H9 (cell line): ENCODE measurements at regions not wholly inside any gene's neighbourhood (a gene's known extent, or its start where the extent isn't known, plus 50 kb on each side); places are given as distances from the start of the nearest gene placed in this dataset.

ENCODE experiments used
- DNase-seq: peaks from one replicate; pipeline ENCODE4 v3.0.0-alpha.2; 2017
- H2AFZ ChIP-seq: one replicate; pipeline ENCODE4 v1.6.1; 2013; ENCODE audit warnings: mild to moderate bottlenecking, low read length, control low read depth, moderate library complexity
- H2AK5ac ChIP-seq: 2 replicates; pipeline ENCODE4 v1.6.1; 2013; ENCODE audit warnings: low read length, control low read depth, mixed read lengths; ENCODE audit not compliant: insufficient read length
- H2BK120ac ChIP-seq: one replicate; pipeline ENCODE4 v1.6.1; 2013; ENCODE audit warnings: low read depth, mild to moderate bottlenecking, low read length, control low read depth, inconsistent platforms; ENCODE audit not compliant: poor library complexity, severe bottlenecking
- H2BK12ac ChIP-seq: 2 replicates; pipeline ENCODE4 v1.6.1; 2013; ENCODE audit warnings: low read length, control low read depth, mixed read lengths, low read depth; ENCODE audit not compliant: insufficient read length
- H2BK15ac ChIP-seq: 2 replicates; pipeline ENCODE4 v1.6.1; 2013; ENCODE audit warnings: low read depth, low read length, control low read depth
- H2BK20ac ChIP-seq: one replicate; pipeline ENCODE4 v1.6.1; 2013; ENCODE audit warnings: low read depth, mild to moderate bottlenecking, low read length, control low read depth, inconsistent platforms; ENCODE audit not compliant: poor library complexity, severe bottlenecking
- H2BK5ac ChIP-seq: 2 replicates; pipeline ENCODE4 v1.6.1; 2013; ENCODE audit warnings: low read length, control low read depth, mixed read lengths; ENCODE audit not compliant: insufficient read length
- H3K14ac ChIP-seq: 2 replicates; pipeline ENCODE4 v1.6.1; 2013; ENCODE audit warnings: low read length, control low read depth; ENCODE audit not compliant: insufficient read depth
- H3K18ac ChIP-seq: 2 replicates; pipeline ENCODE4 v1.6.1; 2013; ENCODE audit warnings: low read depth, mild to moderate bottlenecking, mixed read lengths, low read length, control low read depth; ENCODE audit not compliant: insufficient read length
- H3K23ac ChIP-seq: 2 replicates; pipeline ENCODE4 v1.6.1; 2013; ENCODE audit warnings: low read length, control low read depth, mixed read lengths, low read depth; ENCODE audit not compliant: insufficient read length
- H3K23me2 ChIP-seq: 2 replicates; pipeline ENCODE4 v1.6.1; 2013; ENCODE audit warnings: low read depth, mild to moderate bottlenecking, mixed read lengths, low read length, control low read depth; ENCODE audit not compliant: insufficient read length, poor library complexity, severe bottlenecking
- H3K27ac ChIP-seq: 2 replicates; pipeline ENCODE4 v1.5.1; 2013; ENCODE audit warnings: low read length, control low read depth, mixed read lengths, low read depth; ENCODE audit not compliant: insufficient read length
- H3K27me3 ChIP-seq: 2 replicates; pipeline ENCODE4 v1.6.1; 2013; ENCODE audit warnings: low read length, control low read depth, inconsistent platforms; ENCODE audit not compliant: insufficient read depth
- H3K4ac ChIP-seq: 2 replicates; pipeline ENCODE4 v1.6.1; 2013; ENCODE audit warnings: low read depth, mild to moderate bottlenecking, control low read depth, inconsistent platforms, low read length, moderate library complexity
- H3K4me1 ChIP-seq: 2 replicates; pipeline ENCODE4 v1.6.1; 2013; ENCODE audit warnings: low read length, control low read depth, inconsistent platforms; ENCODE audit not compliant: insufficient read depth
- H3K4me2 ChIP-seq: 2 replicates; pipeline ENCODE4 v1.6.1; 2013; ENCODE audit warnings: low read length, control low read depth, mixed read lengths; ENCODE audit not compliant: insufficient read length, insufficient read depth
- H3K56ac ChIP-seq: 2 replicates; pipeline ENCODE4 v1.6.1; 2013; ENCODE audit warnings: low read depth, mild to moderate bottlenecking, mixed read lengths, low read length, control low read depth; ENCODE audit not compliant: insufficient read length
- H3K79me1 ChIP-seq: 2 replicates; pipeline ENCODE4 v1.6.1; 2013; ENCODE audit warnings: low read depth, mild to moderate bottlenecking, moderate library complexity, low read length, control low read depth, inconsistent platforms; ENCODE audit not compliant: insufficient read depth, poor library complexity, severe bottlenecking
- H3K79me2 ChIP-seq: 2 replicates; pipeline ENCODE4 v1.6.1; 2013; ENCODE audit warnings: low read length, control low read depth, inconsistent platforms; ENCODE audit not compliant: insufficient read depth
- H3K9ac ChIP-seq: 2 replicates; pipeline ENCODE4 v1.6.1; 2013; ENCODE audit warnings: low read length, control low read depth, mixed read lengths; ENCODE audit not compliant: insufficient read length; ENCODE audit errors: extremely low read depth
- H3K9me3 ChIP-seq: one replicate; pipeline ENCODE4 v1.6.1; 2013; ENCODE audit warnings: low read depth, low read length, inconsistent platforms; ENCODE audit not compliant: control insufficient read depth
- H3T11ph ChIP-seq: one replicate; pipeline ENCODE4 v1.6.1; 2013; ENCODE audit warnings: mild to moderate bottlenecking, low read length, control low read depth, inconsistent platforms
- H4K20me1 ChIP-seq: one replicate; pipeline ENCODE4 v1.6.1; 2013; ENCODE audit not compliant: control insufficient read depth, insufficient read length, insufficient read depth
- H4K5ac ChIP-seq: 2 replicates; pipeline ENCODE4 v1.6.1; 2013; ENCODE audit warnings: low read depth, mild to moderate bottlenecking, mixed read lengths, low read length, control low read depth; ENCODE audit not compliant: insufficient read length
- H4K8ac ChIP-seq: replicated peaks from 2 replicates; pipeline ENCODE4 v1.6.1; 2013; ENCODE audit warnings: low read length, control low read depth, mixed read lengths, low read depth; ENCODE audit not compliant: insufficient read length
- H4K91ac ChIP-seq: 2 replicates; pipeline ENCODE4 v1.6.1; 2013; ENCODE audit warnings: low read depth, mild to moderate bottlenecking, moderate library complexity, mixed read lengths, low read length, control low read depth; ENCODE audit not compliant: insufficient read length
- H3K27ac Mint-ChIP-seq, 3 experiments: 2 replicates in 2 of 3; 3 replicates in 1 of 3; pipeline ENCODE4 v1.8.0; 2020 to 2021; ENCODE audit warnings: mixed read lengths in 3 of 3, mild to moderate bottlenecking in 1 of 3, moderate library complexity in 1 of 3
- H3K27me3 Mint-ChIP-seq: 2 replicates; pipeline ENCODE4 v1.8.0; 2021; ENCODE audit warnings: low read depth, mild to moderate bottlenecking, moderate library complexity, mixed read lengths
- H3K36me3 Mint-ChIP-seq, 3 experiments: 2 replicates in 2 of 3; 3 replicates in 1 of 3; pipeline ENCODE4 v1.8.0; 2020 to 2021; ENCODE audit warnings: low read depth in 3 of 3, mixed read lengths in 3 of 3; ENCODE audit not compliant: insufficient read depth in 1 of 3
- H3K4me1 Mint-ChIP-seq, 2 experiments: 2 replicates each; pipeline ENCODE4 v1.8.0; 2020; ENCODE audit warnings: mixed read lengths in 2 of 2
- H3K4me3 Mint-ChIP-seq, 2 experiments: 2 replicates in 1 of 2; 3 replicates in 1 of 2; pipeline ENCODE4 v1.8.0; 2020 to 2021; ENCODE audit warnings: mild to moderate bottlenecking in 2 of 2, mixed read lengths in 2 of 2, moderate library complexity in 1 of 2
- H3K9me3 Mint-ChIP-seq, 2 experiments: 2 replicates in 1 of 2; 3 replicates in 1 of 2; pipeline ENCODE4 v1.8.0; 2020; ENCODE audit warnings: mild to moderate bottlenecking in 2 of 2, mixed read lengths in 2 of 2, moderate library complexity in 1 of 2
- WGBS: extraction: QIAGEN DNeasy Blood & Tissue Kit; methylation state at CpG from one replicate; pipeline ENCODE4 v1.1.7; 2013; ENCODE audit warnings: missing lambda C conversion rate, low lambda C conversion rate, mixed read lengths; ENCODE audit not compliant: insufficient read length; ENCODE audit errors: extremely low coverage; 5-methylcytosine and 5-hydroxymethylcytosine counted together
- TF ChIP-seq, protein P1 (sequence below): fragments of 200-600 bp; sonication (generic); conservative IDR thresholded peaks from 3 replicates; pipeline ENCODE4 v1.8.0; 2021; ENCODE audit warnings: antibody characterized with exemption, mild to moderate bottlenecking

DNA sequence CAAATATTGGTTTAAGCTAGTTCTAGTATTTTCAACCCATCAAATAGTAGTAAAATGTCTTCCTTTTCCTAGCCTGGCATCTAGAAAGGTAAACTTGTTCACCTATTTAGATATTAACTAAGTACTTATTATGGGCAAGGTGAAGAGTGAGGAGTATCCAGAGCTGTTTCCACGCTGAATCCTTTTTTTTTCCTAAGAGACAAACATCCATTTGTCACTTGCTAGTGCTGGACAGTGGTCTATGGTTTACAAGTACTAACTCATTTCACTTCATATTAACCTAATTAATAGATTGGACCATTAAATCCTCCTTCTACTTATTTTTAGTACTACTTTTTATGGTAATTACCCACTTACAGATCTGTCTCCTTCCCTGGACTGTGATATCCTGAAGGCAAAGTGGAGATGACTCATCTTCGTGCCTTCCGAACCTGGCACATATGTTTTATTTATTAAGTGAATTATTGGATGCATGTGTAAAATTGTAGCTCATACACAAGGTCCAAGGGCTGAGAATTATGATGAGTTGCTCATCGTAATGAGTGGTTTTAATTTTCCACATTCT, 159.6 kb upstream of the IGFBP3 start:
- no peak overlapping the region for H3K23ac ChIP-seq
- H2AFZ ChIP-seq = no peak overlapping the region
- Mint-ChIP-seq H3K27ac (no peak overlapping the region), H3K36me3 (no peaks in the 10 kb centered on the region), H3K4me1 (no peaks in the 10 kb centered on the region), H3K27me3 (no peaks in the 10 kb centered on the region), H3K4me3 (no peak overlapping the region), H3K9me3 (peaks cover 0 to 5% of the 10 kb centered on the region in 2 experiments; a peak in 2 of 5 replicates)
- no peak overlapping the region for H3K9ac ChIP-seq
- no peak overlapping the region for H3K4me2 ChIP-seq
- H2BK5ac ChIP-seq = no peak overlapping the region
- no peak overlapping the region for H2BK120ac ChIP-seq
- H2BK20ac ChIP-seq = no peak overlapping the region
- H3K56ac ChIP-seq = no peak overlapping the region
- no peak overlapping the region for H2BK12ac ChIP-seq
- no peak overlapping the region for H4K5ac ChIP-seq
- WGBS = no CpG with 5 or more reads among the region's 4 CpGs
- no peak overlapping the region for H4K91ac ChIP-seq
- no peaks in the 10 kb centered on the region for H3K79me2 ChIP-seq
- H3K18ac ChIP-seq = no peak overlapping the region
- no peak overlapping the region for H3T11ph ChIP-seq
- TF ChIP-seq, protein P1, sequence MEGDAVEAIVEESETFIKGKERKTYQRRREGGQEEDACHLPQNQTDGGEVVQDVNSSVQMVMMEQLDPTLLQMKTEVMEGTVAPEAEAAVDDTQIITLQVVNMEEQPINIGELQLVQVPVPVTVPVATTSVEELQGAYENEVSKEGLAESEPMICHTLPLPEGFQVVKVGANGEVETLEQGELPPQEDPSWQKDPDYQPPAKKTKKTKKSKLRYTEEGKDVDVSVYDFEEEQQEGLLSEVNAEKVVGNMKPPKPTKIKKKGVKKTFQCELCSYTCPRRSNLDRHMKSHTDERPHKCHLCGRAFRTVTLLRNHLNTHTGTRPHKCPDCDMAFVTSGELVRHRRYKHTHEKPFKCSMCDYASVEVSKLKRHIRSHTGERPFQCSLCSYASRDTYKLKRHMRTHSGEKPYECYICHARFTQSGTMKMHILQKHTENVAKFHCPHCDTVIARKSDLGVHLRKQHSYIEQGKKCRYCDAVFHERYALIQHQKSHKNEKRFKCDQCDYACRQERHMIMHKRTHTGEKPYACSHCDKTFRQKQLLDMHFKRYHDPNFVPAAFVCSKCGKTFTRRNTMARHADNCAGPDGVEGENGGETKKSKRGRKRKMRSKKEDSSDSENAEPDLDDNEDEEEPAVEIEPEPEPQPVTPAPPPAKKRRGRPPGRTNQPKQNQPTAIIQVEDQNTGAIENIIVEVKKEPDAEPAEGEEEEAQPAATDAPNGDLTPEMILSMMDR = no peak
- no peaks in the 10 kb centered on the region for H3K9me3 ChIP-seq
- H2BK15ac ChIP-seq = no peak overlapping the region
- no peaks in the 10 kb centered on the region for H3K23me2 ChIP-seq
- H4K8ac ChIP-seq = no peak overlapping the region
- no peak overlapping the region for H3K27ac ChIP-seq
- H3K4ac ChIP-seq = no peak overlapping the region
- H3K14ac ChIP-seq = no peak overlapping the region
- no peaks in the 10 kb centered on the region; the same call in 1 of the 2 replicates for H3K27me3 ChIP-seq
- H2AK5ac ChIP-seq = no peak overlapping the region
- H4K20me1 ChIP-seq = no peaks in the 10 kb centered on the region
- no peaks in the 10 kb centered on the region for H3K79me1 ChIP-seq
- H3K4me1 ChIP-seq = no peaks in the 10 kb centered on the region
- no peak for DNase-seq
